ENCODE measurements at regions not wholly inside any gene's neighbourhood (a gene's known extent, or its start where the extent isn't known, plus 50 kb on each side); places are given as distances from the start of the nearest gene placed in this dataset.

GRCh38 chr2:215594766-215595165 is 158.9 kb upstream of the FN1 start:
- TF ChIP-seq CTCF (IDR thresholded peaks at IDR 0.05; ENCODE audit: low read depth, low read length, missing input control) (no peak), YY1 (IDR thresholded peaks at IDR 0.05) (no peak), ZBTB33 (IDR thresholded peaks at IDR 0.05) (no peak), RXRA (IDR thresholded peaks at IDR 0.05) (no peak), SP1 (IDR thresholded peaks at IDR 0.05) (no peak), TAF1 (conservative IDR thresholded peaks at IDR 0.05) (no peak), JUND (IDR thresholded peaks at IDR 0.05) (no peak), EGR1 (IDR thresholded peaks at IDR 0.05; ENCODE audit: low read depth in 2 of 2) (no peak), ATF3 (IDR thresholded peaks at IDR 0.05) (no peak), MAX (IDR thresholded peaks at IDR 0.05) (no peak), GABPA (IDR thresholded peaks at IDR 0.05 in 1 of 2, conservative IDR thresholded peaks at IDR 0.05 in 1 of 2) (no peak), HNF4G (IDR thresholded peaks at IDR 0.05) (no peak)

All from liver (tissue), 3 donors.